Retinal pigment epithelial cell (primary cell): ENCODE measurements at regions not wholly inside any gene's neighbourhood (a gene's known extent, or its start where the extent isn't known, plus 50 kb on each side); places are given as distances from the start of the nearest gene placed in this dataset.
"Not testable (repeated sequence)": the region's sequence is repeated elsewhere in the genome, so short reads cannot be mapped to it uniquely, and the experiment has no call there.

Experiments used
- DNase-seq: peaks from one replicate; pipeline ENCODE4 v3.0.0-alpha.2; 2010; ENCODE audit warnings: low read depth
- H3K4me3 ChIP-seq: 2 replicates; pipeline ENCODE4 v1.5.1; 2011; ENCODE audit warnings: mild to moderate bottlenecking, low read length, control low read depth, moderate library complexity
- TF ChIP-seq, protein P1 (sequence below): conservative IDR thresholded peaks from 2 replicates; pipeline ENCODE4 v1.5.1; 2011; ENCODE audit warnings: low read depth, low read length, control low read depth, inconsistent platforms

DNA sequence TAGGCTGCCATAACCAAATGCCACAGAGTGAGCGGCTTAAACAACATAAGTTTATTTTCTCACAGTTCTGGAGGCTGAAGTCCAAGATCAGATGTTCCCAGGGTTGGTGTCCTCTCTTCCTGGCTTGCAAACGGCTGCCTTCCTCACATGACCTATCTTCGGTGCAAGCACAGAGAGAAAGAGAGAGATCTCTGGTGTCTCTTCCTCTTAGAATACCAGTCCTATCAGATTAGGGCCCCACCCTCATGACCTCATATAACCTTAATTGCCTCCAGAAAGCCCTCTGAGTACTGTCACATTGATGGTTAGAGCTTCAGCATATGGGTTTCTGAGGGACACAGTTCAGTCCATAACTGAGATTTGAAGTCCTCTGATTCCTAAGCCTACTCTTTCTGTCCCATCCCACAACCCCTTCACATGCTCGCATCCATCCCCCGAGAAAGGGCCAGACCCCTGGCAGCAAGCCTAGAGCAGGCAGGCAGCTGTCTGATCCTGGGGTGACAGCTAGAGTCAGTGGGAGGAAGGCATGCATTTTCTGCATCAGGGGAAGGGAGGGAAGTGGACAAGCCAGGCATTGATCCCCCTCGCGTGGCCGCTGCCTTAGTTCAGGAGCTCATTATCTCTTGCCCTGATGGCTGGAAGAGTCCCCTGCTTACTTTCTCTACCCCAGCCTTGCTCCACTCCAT, 114.1 kb downstream of the FAR1 start:
- no peak overlapping the region for H3K4me3 ChIP-seq
- DNase-seq = no peak
- TF ChIP-seq, protein P1, sequence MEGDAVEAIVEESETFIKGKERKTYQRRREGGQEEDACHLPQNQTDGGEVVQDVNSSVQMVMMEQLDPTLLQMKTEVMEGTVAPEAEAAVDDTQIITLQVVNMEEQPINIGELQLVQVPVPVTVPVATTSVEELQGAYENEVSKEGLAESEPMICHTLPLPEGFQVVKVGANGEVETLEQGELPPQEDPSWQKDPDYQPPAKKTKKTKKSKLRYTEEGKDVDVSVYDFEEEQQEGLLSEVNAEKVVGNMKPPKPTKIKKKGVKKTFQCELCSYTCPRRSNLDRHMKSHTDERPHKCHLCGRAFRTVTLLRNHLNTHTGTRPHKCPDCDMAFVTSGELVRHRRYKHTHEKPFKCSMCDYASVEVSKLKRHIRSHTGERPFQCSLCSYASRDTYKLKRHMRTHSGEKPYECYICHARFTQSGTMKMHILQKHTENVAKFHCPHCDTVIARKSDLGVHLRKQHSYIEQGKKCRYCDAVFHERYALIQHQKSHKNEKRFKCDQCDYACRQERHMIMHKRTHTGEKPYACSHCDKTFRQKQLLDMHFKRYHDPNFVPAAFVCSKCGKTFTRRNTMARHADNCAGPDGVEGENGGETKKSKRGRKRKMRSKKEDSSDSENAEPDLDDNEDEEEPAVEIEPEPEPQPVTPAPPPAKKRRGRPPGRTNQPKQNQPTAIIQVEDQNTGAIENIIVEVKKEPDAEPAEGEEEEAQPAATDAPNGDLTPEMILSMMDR = no peak

DNA sequence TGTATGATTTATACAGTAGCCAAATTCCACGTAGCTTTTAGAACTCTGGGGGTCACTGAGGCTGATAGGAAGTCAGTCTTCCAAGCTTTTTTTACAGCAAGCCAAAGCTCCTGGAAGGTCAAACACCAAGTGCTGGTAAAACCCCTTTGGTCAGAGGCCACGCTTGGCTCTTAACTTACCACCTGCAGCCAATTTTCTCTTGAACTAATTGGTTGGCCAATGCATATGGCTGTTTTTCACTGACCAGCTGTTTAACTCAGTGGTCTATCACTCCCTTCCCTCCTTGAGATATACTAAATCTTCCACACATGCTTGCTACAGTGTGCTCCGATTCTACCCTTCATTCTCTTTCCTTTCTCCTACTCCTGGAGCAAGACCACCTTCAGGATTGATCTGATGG, 116.0 kb downstream of the FAR1 start:
- no peak for DNase-seq
- TF ChIP-seq, protein P1 = no peak
- no peak overlapping the region for H3K4me3 ChIP-seq

DNA sequence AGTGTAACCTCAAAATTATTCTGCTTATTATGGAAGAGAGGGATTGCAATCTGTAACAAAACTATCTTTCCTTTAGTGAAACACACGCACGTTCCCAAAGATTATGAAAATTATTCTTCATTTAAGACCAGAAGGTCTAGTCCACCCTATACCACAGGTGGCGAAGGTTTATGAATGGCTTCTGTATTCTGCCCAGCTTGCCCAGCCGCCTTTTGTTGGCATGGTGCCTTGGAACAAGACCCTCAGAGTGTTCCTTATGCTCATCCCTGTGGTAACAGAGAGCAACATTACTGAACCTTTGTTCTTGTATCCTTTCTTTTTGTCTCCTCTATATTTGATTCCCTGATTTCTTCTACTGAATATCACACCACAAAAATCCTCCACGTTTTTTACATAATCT, 116.4 kb downstream of the FAR1 start:
- TF ChIP-seq, protein P1 = no peak
- no peak overlapping the region for H3K4me3 ChIP-seq

DNA sequence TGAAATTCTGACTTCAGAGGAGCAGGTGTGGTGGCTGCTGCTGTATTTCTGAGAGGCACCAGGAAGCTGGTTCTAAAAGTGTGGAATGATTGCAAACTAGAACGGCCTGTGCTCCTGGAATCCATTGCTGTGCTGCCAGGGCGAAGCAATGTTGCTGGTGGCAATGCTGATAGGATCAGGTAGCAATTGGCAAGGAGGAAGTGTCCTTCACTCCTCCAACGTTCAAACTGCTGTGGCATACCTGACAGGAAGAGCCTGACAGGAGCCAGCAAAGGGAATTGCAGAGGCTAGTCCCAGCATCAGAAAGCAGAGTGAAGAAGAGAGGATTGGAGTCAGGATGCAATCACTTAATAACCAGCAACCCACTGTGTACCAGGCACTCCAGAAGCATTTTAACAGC, 118.2 kb downstream of the FAR1 start:
- TF ChIP-seq, protein P1 = no peak
- no peak overlapping the region for H3K4me3 ChIP-seq
- no peak for DNase-seq

More for the DNA sequence above, 116.4 kb downstream of the FAR1 start:
- DNase-seq = no peak

DNA sequence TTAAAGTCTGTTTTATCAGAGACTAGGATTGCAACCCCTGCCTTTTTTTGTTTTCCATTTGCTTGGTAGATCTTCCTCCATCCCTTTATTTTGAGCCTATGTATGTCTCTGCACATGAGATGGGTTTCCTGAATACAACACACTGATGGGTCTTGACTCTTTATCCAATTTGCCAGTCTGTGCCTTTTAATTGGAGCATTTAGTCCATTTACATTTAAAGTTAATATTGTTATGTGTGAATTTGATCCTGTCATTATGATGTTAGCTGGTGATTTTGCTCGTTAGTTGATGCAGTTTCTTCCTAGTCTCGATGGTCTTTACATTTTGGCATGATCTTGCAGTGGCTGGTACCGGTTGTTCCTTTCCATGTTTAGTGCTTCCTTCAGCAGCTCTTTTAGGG, 129.1 kb downstream of the FAR1 start:
- DNase-seq, H3K4me3 ChIP-seq: not testable (repeated sequence)

DNA sequence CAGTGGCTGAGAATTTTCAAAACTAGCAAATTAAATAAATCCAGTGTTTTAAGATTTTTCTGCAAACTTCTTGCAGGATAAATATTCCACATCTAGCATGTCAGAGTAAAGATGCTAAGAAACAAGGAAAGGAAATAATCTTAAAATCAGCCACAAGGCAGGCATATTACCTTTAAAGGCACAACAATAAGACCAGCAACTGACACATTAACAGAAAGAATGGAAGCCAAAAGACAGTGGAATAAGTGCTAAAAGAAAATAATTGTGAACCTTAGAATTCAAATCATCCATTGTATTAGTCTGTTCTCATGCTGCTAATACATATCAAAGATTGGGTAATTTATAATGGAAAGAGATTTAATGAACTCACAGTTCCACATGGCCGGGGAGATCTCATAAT, 132.4 kb downstream of the FAR1 start:
- TF ChIP-seq, protein P1 = no peak
- DNase-seq = no peak
- no peak overlapping the region for H3K4me3 ChIP-seq

DNA sequence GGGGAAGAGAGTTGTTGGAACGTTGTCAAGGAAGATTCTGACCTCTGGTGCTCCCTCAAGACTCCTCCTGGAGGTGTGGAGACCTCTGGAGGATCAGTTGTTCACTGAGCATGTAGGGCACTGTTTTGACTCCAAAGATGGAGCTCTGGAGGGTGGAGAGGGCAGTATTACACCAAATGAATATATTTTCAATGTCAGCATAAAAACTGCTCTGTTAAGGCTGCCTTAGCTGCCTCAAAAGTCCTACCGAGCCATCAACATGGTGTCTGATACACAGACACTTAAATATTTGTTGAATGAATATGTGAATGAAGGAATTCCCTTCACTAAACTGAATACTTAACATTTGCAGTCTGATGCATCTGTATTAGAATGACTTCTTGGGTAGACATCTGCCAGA, 144.2 kb upstream of the SPON1 start:
- TF ChIP-seq, protein P1 = no peak
- no peak for DNase-seq

More for the DNA sequence above, 144.2 kb upstream of the SPON1 start:
- no peak overlapping the region for H3K4me3 ChIP-seq
